Epithelial cell of proximal tubule (primary cell): ENCODE measurements at regions not wholly inside any gene's neighbourhood (a gene's known extent, or its start where the extent isn't known, plus 50 kb on each side); places are given as distances from the start of the nearest gene placed in this dataset.

ENCODE experiments used
- DNase-seq: peaks from one replicate; pipeline ENCODE4 v3.0.0-alpha.2; 2011; ENCODE audit warnings: low read depth
- H3K4me3 ChIP-seq: 2 replicates; pipeline ENCODE4 v1.5.1; 2011; ENCODE audit warnings: low read depth, mild to moderate bottlenecking, low read length
- CTCF ChIP-seq: conservative IDR thresholded peaks from 2 replicates; pipeline ENCODE4 v1.5.1; 2012; ENCODE audit warnings: low read depth, mild to moderate bottlenecking, low read length

- no peak for TF ChIP-seq CTCF
- H3K4me3 ChIP-seq = no peak overlapping the region
- no peak for DNase-seq
Observed at GRCh38 chr1:188225975-188226374, 1397.2 kb downstream of the PLA2G4A start.

- no peak for TF ChIP-seq CTCF
- no peak for DNase-seq
- H3K4me3 ChIP-seq = no peak overlapping the region
Observed at GRCh38 chr1:188228623-188229022, 1399.9 kb downstream of the PLA2G4A start.

- no peak for TF ChIP-seq CTCF
- DNase-seq = no peak
Observed at GRCh38 chr1:188237573-188238348, 1409.0 kb downstream of the PLA2G4A start.

DNA sequence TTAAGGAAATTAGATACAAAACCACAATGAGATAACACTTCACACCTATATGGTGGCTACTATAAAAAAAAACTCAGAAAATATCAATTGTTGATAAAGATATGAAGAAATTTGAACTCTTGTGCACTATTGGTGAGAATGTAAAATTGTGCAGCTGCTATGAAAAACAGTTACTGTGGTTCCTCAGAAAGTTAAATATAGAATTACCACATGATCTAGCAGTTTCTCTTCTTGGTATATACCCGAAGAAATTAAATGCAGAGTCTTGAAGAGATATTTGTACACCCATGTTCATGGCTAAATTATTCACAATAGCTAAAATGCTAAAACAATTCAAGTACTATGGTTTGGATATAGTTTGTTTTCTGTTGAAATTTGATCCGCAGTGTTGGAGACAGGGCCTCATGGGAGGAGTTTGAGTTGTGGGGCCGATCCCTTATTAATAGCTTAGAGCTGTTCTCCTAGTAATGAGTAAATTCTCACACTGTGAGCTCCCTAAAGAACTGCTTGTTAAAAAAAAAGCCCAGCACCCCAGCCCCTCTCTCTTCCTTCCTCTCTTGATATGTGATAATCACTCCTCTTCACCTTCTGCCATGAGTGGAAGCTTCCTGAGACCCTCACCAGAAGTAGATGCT, 1412.1 kb downstream of the PLA2G4A start:
- no peak overlapping the region for H3K4me3 ChIP-seq
- TF ChIP-seq CTCF = no peak
- DNase-seq = no peak

More at GRCh38 chr1:188237573-188238348, 1409.0 kb downstream of the PLA2G4A start:
- H3K4me3 ChIP-seq = no peak overlapping the region

GRCh38 chr1:188241629-188242028, 1412.9 kb downstream of the PLA2G4A start:
- DNase-seq = no peak
- no peak for TF ChIP-seq CTCF
- H3K4me3 ChIP-seq = no peak overlapping the region

DNA sequence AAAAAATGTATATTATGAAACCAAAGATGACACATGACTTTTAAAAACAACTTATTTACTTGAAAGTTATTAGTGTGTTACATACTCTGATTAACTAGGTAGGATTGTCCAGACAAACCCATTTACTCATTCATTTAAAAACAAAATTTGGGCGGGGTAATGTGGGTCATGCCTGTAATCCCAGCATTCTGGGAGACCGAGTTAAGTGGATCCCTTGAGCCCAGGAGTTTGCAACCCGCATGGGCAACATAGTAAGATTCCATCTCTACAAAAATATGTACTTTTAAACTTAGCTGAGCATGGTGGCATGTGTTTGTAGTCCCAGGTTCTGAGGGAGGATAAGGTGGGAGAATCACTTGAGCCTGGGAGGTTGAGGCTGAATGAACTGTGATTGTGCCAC, 1414.7 kb downstream of the PLA2G4A start:
- no peak for DNase-seq
- no peak overlapping the region for H3K4me3 ChIP-seq
- no peak for TF ChIP-seq CTCF
